GM12865 (cell line): ENCODE measurements at regions not wholly inside any gene's neighbourhood (a gene's known extent, or its start where the extent isn't known, plus 50 kb on each side); places are given as distances from the start of the nearest gene placed in this dataset.
A peak's percentile ranks its signal among the peaks of the same experiment; 100 is the strongest.

Experiments used
- DNase-seq: peaks from one replicate; pipeline ENCODE4 v3.0.0; 2010; ENCODE audit warnings: low read depth
- H3K4me3 ChIP-seq: 2 replicates; pipeline ENCODE4 v1.5.1; 2011; ENCODE audit warnings: mild to moderate bottlenecking, low read depth, low read length, control low read depth
- CTCF ChIP-seq: IDR thresholded peaks from 2 replicates; pipeline ENCODE4 v1.5.1; 2011; ENCODE audit warnings: low read length, control low read depth, low read depth, inconsistent platforms; ENCODE audit not compliant: insufficient read depth; ENCODE audit errors: missing control alignments

DNA sequence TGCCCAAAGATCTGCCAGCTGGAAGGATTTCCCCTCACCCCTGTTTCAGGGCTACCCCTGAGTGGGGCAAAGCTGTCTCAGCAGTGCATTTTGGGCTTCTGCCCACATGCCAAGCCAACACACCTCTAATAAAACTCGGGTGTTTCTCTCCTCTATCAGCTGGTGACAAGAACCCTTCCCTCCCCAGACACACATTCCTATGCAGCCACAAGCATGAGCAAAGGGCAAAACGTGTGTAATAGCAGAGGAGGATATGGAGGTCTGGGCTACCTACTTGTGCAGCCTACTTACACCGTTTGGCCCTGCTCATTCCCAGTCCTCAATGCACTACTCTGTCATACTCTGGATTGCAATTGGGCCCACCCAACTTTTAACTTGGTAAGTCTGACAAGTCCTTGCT, 101.3 kb downstream of the IYD start:
- no peak overlapping the region for H3K4me3 ChIP-seq
- DNase-seq = no peak
- TF ChIP-seq CTCF = no peak

DNA sequence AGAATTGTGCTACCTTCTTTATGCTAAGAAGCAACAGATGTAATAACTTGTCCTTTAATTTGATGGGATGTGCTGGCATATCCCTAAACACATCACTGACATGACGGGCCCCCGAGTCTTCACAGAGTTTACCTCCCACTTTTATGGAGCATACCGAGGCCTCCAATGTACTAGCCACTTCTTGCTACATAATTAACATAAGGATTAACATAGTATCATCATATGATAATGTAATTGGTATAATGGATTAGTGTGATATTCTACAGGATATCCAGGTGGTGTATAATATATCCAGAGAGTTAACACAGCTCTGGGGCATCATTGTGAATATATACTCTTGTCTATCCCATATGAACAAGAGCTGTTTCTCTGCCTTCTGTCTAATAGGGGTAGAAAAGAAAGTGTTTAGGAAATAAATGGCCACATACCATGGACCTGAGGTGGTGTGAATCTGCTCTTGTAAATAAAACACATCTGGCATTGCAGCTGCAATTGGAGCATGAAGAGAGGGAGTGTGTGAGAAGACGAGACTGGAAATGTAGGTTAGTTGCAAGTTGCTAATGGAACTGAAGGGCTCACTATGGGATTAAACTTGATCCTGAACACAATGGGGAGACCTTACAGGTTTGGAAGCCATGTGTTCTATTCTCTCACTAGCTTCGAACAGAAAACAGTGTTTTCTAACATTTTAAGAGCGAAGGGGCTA, 102.3 kb downstream of the IYD start:
- no peak for TF ChIP-seq CTCF
- no peak for DNase-seq
- H3K4me3 ChIP-seq = no peak overlapping the region

DNA sequence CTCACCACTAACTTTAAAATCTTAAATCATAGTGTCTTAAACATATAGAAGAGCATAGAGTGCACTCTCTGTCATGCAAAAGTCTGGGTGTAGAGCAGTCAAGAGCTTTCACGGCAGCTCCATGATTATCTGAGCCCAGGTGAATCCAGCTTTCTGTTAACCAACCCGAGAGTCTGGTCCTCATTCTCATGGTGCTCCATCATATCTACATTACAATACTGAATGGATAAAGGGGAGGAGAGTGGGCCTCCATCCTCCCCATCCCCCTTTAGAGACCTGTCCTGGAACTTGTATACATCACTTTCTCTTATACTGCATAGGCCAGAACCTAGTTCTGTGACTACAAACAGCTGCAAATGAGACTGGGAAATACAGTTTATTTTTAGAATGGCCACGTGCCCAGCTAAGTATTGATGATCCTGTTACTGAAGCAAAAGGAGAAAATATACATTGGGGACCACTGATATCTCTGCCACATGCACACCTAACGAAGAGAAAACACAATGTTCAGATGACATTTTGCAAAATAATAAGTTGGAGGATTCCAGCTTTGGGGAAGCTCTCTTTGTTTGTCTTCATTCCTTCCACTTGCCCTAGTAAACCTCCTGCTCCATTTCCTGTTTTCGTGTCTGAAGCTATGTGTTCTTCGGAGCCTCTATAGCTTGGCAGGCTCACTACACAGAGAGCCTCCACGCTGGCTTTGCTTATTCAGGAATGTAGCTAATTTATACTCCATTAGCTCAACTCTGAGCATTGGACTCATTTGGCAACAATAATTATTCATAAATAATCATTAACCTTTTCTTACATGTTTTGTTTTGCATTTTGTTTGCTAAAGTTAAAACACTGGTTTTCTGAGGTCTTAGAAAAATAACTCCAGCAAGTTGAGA, 110.1 kb downstream of the IYD start:
- DNase-seq = no peak
- no peak for TF ChIP-seq CTCF
- H3K4me3 ChIP-seq = no peak overlapping the region

GRCh38 chr6:150482883-150483409, 114.1 kb downstream of the IYD start:
- peak; percentile 7 for DNase-seq
- TF ChIP-seq CTCF = no peak
- no peak overlapping the region for H3K4me3 ChIP-seq

GRCh38 chr6:150485161-150485958, 114.3 kb upstream of the PLEKHG1 start:
- H3K4me3 ChIP-seq = no peak overlapping the region
- no peak for DNase-seq
- no peak for TF ChIP-seq CTCF

DNA sequence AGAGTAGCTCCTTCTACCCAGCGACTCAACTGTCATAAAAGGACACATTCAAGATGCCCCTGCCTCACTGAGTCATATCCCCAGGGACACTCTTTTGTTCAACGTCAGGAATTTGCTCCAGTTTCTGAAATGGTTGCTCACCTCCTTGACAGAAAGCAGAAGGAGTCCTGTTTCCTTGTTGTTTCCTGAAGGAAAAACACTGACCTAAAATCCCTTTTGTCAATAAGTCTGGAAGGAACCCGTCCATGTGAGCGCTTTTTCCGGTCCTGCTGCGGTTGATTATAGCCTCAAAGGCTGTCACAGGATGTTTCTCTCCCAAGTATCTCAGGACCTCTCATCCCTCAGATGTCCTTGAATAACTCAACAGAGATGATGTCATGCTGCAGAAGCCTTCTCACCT, 113.6 kb upstream of the PLEKHG1 start:
- no peak for DNase-seq
- H3K4me3 ChIP-seq = no peak overlapping the region
- no peak for TF ChIP-seq CTCF
